Omental fat pad (tissue), 3 donors: ENCODE measurements at regions not wholly inside any gene's neighbourhood (a gene's known extent, or its start where the extent isn't known, plus 50 kb on each side); places are given as distances from the start of the nearest gene placed in this dataset.

Experiments
- ATAC-seq: fragments of 150-250 bp; one replicate; pipeline ENCODE4 v1.9.1; 2016; ENCODE audit warnings: mild to moderate bottlenecking, moderate library complexity; ENCODE audit not compliant: low FRiP score
- DNase-seq: peaks from one replicate; pipeline ENCODE4 v3.0.0-alpha.2; 2019; ENCODE audit warnings: low spot score
- CTCF ChIP-seq, 3 donors: fragments of 450-650 bp; IDR thresholded peaks; one replicate each; pipeline ENCODE4 v1.5.1; 2016 to 2017; ENCODE audit warnings: antibody characterized with exemption in 3 of 3, mild to moderate bottlenecking in 3 of 3, moderate library complexity in 2 of 3

GRCh38 chr4:153143527-153144348 is 60.5 kb upstream of the TRIM2 start:
- ATAC-seq (no peak), DNase-seq (no peak)
- no peak for TF ChIP-seq CTCF (IDR thresholded peaks at IDR 0.05)

GRCh38 chr4:153146031-153146430 is 58.2 kb upstream of the TRIM2 start:
- ATAC-seq: no peak
- TF ChIP-seq CTCF (IDR thresholded peaks at IDR 0.05): no peak
- DNase-seq: no peak

GRCh38 chr4:153146961-153147360 is 57.3 kb upstream of the TRIM2 start:
- ATAC-seq (no peak), DNase-seq (no peak)
- no peak for TF ChIP-seq CTCF (IDR thresholded peaks at IDR 0.05)

- ATAC-seq: no peak
- DNase-seq: no peak
- no peak for TF ChIP-seq CTCF (IDR thresholded peaks at IDR 0.05)
These were observed 55.5 kb upstream of the TRIM2 start for GRCh38 chr4:153148791-153149190.

- no peak for TF ChIP-seq CTCF (IDR thresholded peaks at IDR 0.05)
- no peak for ATAC-seq
- DNase-seq: peak; percentile 27
These were observed 52.4 kb upstream of the TRIM2 start for GRCh38 chr4:153151535-153152455.

GRCh38 chr4:153152501-153153338 is 51.5 kb upstream of the TRIM2 start:
- no peak for TF ChIP-seq CTCF (IDR thresholded peaks at IDR 0.05)
- ATAC-seq: no peak
- peak; percentile 29 for DNase-seq
